ENCODE measurements at regions not wholly inside any gene's neighbourhood (a gene's known extent, or its start where the extent isn't known, plus 50 kb on each side); places are given as distances from the start of the nearest gene placed in this dataset.

GRCh38 chr2:128442891-128443302 lies 124.2 kb upstream of the HS6ST1 start:
- TF ChIP-seq CTCF (IDR thresholded peaks at IDR 0.05) = no peak
- TF ChIP-seq EP300 (IDR thresholded peaks at IDR 0.05) = no peak
- no peak for TF ChIP-seq POLR2A (IDR thresholded peaks at IDR 0.05)

Data from gastroesophageal sphincter (tissue), 3 donors.